HCT116 (cell line): ENCODE measurements at regions not wholly inside any gene's neighbourhood (a gene's known extent, or its start where the extent isn't known, plus 50 kb on each side); places are given as distances from the start of the nearest gene placed in this dataset.

Experiments used
- ATAC-seq: fragments of 200-7000 bp; cut with Tn5 transposase; 2 replicates; pipeline ENCODE4 v1.9.1; 2020; ENCODE audit warnings: mild to moderate bottlenecking, moderate library complexity
- BruUV-seq: library from RNA; stranded (reverse); fragments of 400-500 nt; replicated peaks from 2 replicates; lab custom pipeline; 2021; lab: Mats Ljungman, UMichigan
- CTCF ChIA-PET: fragments of 300-600 bp; sonication (Branson Sonifier 250); formaldehyde crosslinking; loops from one replicate; lab custom pipeline; 2021; ENCODE audit warnings: antibody characterized with exemption; lab: Charles Lee
- POLR2A ChIA-PET: fragments of 300-600, 350-600 bp; sonication (Branson Sonifier 250); formaldehyde crosslinking; loops from one replicate; lab custom pipeline; 2021; ENCODE audit warnings: antibody characterized with exemption; lab: Charles Lee
- RAD21 ChIA-PET, 2 experiments: fragments of 300-600 bp; sonication (Branson Sonifier 250); formaldehyde crosslinking; loops; one replicate each; lab custom pipeline; 2023; ENCODE audit warnings: low total read pairs in 2 of 2; ENCODE audit not compliant: uncharacterized antibody in 2 of 2, unreplicated experiment in 2 of 2, low non-redundant PET in 1 of 2; lab: Charles Lee
- DNase-seq: peaks from one replicate; pipeline ENCODE4 v3.0.0-alpha.2; 2010; ENCODE audit warnings: low read depth, low spot score
- H2AFZ ChIP-seq: fragments of 200-600 bp; shearing (Covaris generic), sonication (generic); 2 replicates; pipeline ENCODE4 v1.6.1; 2017; ENCODE audit warnings: low read depth, mixed run types, mixed read lengths, antibody characterized with exemption, low read length; ENCODE audit not compliant: poor library complexity, severe bottlenecking
- H3K27ac ChIP-seq: 2 replicates; pipeline ENCODE4 v1.5.1; 2012; ENCODE audit warnings: low read depth, low read length
- H3K27me3 ChIP-seq: fragments of 200-600 bp; sonication (generic); 2 replicates; pipeline ENCODE4 v1.6.1; 2016; ENCODE audit warnings: mixed run types, low read length, mixed read lengths; ENCODE audit not compliant: insufficient read depth
- H3K36me3 ChIP-seq, 2 experiments: fragments of 200-500 bp in 1 of 2; fragments of 200-600 bp in 1 of 2; sonication (Bioruptor generic) in 1 of 2; sonication (generic) in 1 of 2; 2 replicates each; pipeline versions ENCODE4 v1.5.1 to v1.6.1; 2014 to 2016; ENCODE audit warnings: low read length in 2 of 2, inconsistent platforms in 1 of 2, mixed read lengths in 1 of 2, mixed run types in 1 of 2; ENCODE audit not compliant: insufficient read depth in 2 of 2, control insufficient read depth in 1 of 2
- H3K4me1 ChIP-seq, 2 experiments: fragments of 200-600 bp in 1 of 2; sonication (generic) in 1 of 2; 2 replicates each; pipeline versions ENCODE4 v1.5.1 to v1.6.1; 2012 to 2017; ENCODE audit warnings: low read length in 2 of 2, inconsistent platforms in 1 of 2, mild to moderate bottlenecking in 1 of 2, mixed read lengths in 1 of 2, mixed run types in 1 of 2, moderate library complexity in 1 of 2; ENCODE audit not compliant: insufficient read depth in 2 of 2, control insufficient read depth in 1 of 2
- H3K4me2 ChIP-seq: fragments of 200-600 bp; sonication (generic); 2 replicates; pipeline ENCODE4 v1.6.1; 2017; ENCODE audit warnings: mixed run types, low read length, mixed read lengths
- H3K4me3 ChIP-seq, 2 experiments: fragments of 200-600 bp in 1 of 2; sonication (generic) in 1 of 2; replicated peaks in 1 of 2; 2 replicates each; pipeline ENCODE4 v1.5.1; 2011 to 2016; ENCODE audit warnings: low read length in 2 of 2, control low read depth in 1 of 2, low read depth in 1 of 2, mild to moderate bottlenecking in 1 of 2, mixed read lengths in 1 of 2, mixed run types in 1 of 2
- H3K79me2 ChIP-seq: fragments of 200-600 bp; sonication (generic); 2 replicates; pipeline ENCODE4 v1.6.1; 2017; ENCODE audit warnings: mild to moderate bottlenecking, mixed run types, low read length, moderate library complexity, mixed read lengths; ENCODE audit not compliant: insufficient read depth
- H3K9ac ChIP-seq: fragments of 200-600 bp; sonication (generic); 2 replicates; pipeline ENCODE4 v1.6.1; 2016; ENCODE audit warnings: low read length, mixed read lengths
- H3K9me2 ChIP-seq: fragments of 200-600 bp; sonication (generic), shearing (Covaris generic); 2 replicates; pipeline ENCODE4 v1.6.1; 2017; ENCODE audit warnings: mixed run types, mild to moderate bottlenecking, moderate library complexity; ENCODE audit not compliant: insufficient read depth
- H3K9me3 ChIP-seq, 2 experiments: fragments of 200-500 bp in 1 of 2; fragments of 200-600 bp in 1 of 2; sonication (Bioruptor generic) in 1 of 2; sonication (generic) in 1 of 2; 2 replicates each; pipeline ENCODE4 v1.6.1; 2014 to 2017; ENCODE audit warnings: low read length in 2 of 2, mixed read lengths in 2 of 2, inconsistent platforms in 1 of 2, low read depth in 1 of 2, mild to moderate bottlenecking in 1 of 2, mixed run types in 1 of 2, moderate library complexity in 1 of 2; ENCODE audit not compliant: control insufficient read depth in 1 of 2, insufficient read depth in 1 of 2
- H4K20me1 ChIP-seq: fragments of 200-600 bp; sonication (generic), shearing (Covaris generic); 2 replicates; pipeline ENCODE4 v1.6.1; 2017; ENCODE audit warnings: mixed run types, mild to moderate bottlenecking, moderate library complexity; ENCODE audit not compliant: insufficient read depth
- CEBPB ChIP-seq: IDR thresholded peaks from 2 replicates; pipeline ENCODE4 v1.6.1; 2012; ENCODE audit warnings: low read depth
- EGR1 ChIP-seq: IDR thresholded peaks from 2 replicates; pipeline ENCODE4 v1.6.1; 2012; ENCODE audit warnings: low read depth
- ELF1 ChIP-seq: IDR thresholded peaks from 2 replicates; pipeline ENCODE4 v1.6.1; 2012; ENCODE audit warnings: low read depth, borderline replicate concordance
- EZH2 ChIP-seq: fragments of 200-600 bp; sonication (generic); IDR thresholded peaks from 2 replicates; pipeline ENCODE4 v1.6.1; 2017; ENCODE audit warnings: antibody characterized with exemption, mixed run types
- EZH2phosphoT487 ChIP-seq: fragments of 200-600 bp; IDR thresholded peaks from 2 replicates; pipeline ENCODE4 v1.6.1; 2018; ENCODE audit warnings: antibody characterized with exemption, borderline replicate concordance
- JUND ChIP-seq: IDR thresholded peaks from 2 replicates; pipeline ENCODE4 v1.6.1; 2012
- POLR2A ChIP-seq: IDR thresholded peaks from 2 replicates; pipeline ENCODE4 v1.7.0; 2011; ENCODE audit warnings: borderline replicate concordance; ENCODE audit not compliant: insufficient read depth, insufficient read length; ENCODE audit errors: extremely low read depth
- SIN3A ChIP-seq: IDR thresholded peaks from 2 replicates; pipeline ENCODE4 v1.6.1; 2012; ENCODE audit warnings: low read depth
- TCF7L2 ChIP-seq: IDR thresholded peaks from 2 replicates; pipeline ENCODE4 v1.7.0; 2011; ENCODE audit warnings: borderline replicate concordance, inconsistent platforms; ENCODE audit not compliant: insufficient read depth, insufficient read length; ENCODE audit errors: extremely low read depth
- YY1 ChIP-seq: IDR thresholded peaks from 2 replicates; pipeline ENCODE4 v1.6.1; 2011; ENCODE audit warnings: low read length, low read depth, moderate library complexity, mild to moderate bottlenecking; ENCODE audit not compliant: insufficient replicate concordance; ENCODE audit errors: extremely low read depth
- ZFX ChIP-seq: fragments of 450-650 bp; IDR thresholded peaks from 2 replicates; pipeline ENCODE4 v1.6.1; 2017
- ZNF274 ChIP-seq: fragments of 200-500 bp; sonication (Bioruptor generic); IDR thresholded peaks from 2 replicates; pipeline ENCODE4 v1.6.1; 2014; ENCODE audit warnings: mild to moderate bottlenecking, low read depth, low read length, inconsistent platforms
- intact Hi-C: fragments of 100-400 bp; cut with micrococcal nuclease; formaldehyde crosslinking; loops from 2 replicates; pipeline ENCODE4 v1.10.0; 2022
- TF ChIP-seq, protein P1 (sequence below): IDR thresholded peaks from 2 replicates; pipeline ENCODE4 v1.6.1; 2012; ENCODE audit warnings: low read depth
- TF ChIP-seq, protein P2 (sequence below): IDR thresholded peaks from 2 replicates; pipeline ENCODE4 v1.6.1; 2012
- TF ChIP-seq, protein P3 (sequence below), 3 experiments: fragments of 200-600 bp in 1 of 3; sonication (generic) in 1 of 3; IDR thresholded peaks in 2 of 3; conservative IDR thresholded peaks in 1 of 3; 2 replicates each; pipeline ENCODE4 v1.5.1; 2012 to 2017; ENCODE audit warnings: low read depth in 2 of 3, low read length in 2 of 3, antibody characterized with exemption in 1 of 3, borderline replicate concordance in 1 of 3, control low read depth in 1 of 3, mild to moderate bottlenecking in 1 of 3, mixed read lengths in 1 of 3, mixed run types in 1 of 3, moderate library complexity in 1 of 3; ENCODE audit not compliant: insufficient read depth in 1 of 3
- TF ChIP-seq, protein P4 (sequence below): IDR thresholded peaks from 2 replicates; pipeline ENCODE4 v1.6.1; 2012

DNA sequence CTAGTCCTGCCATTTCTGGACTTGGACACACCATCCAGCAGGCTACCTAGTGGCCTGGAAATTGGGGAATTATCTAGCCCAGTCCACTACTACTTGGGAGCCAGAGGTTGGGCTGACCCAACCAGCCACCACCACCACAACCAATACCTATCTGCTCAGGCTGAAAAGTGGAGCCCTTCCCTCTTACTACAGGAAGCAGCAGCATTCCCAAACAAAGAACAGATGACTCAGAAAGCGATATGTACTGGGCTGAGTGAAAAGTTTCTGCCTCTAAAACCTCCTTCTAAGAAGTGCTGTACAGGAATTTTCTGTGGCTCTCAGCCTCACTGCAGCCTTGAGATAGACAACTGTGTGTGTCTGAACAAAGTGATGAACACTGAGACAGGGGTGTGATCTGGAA, 279.4 kb downstream of the CDH10 start:
- no TSS peak for BruUV-seq
- no peak for ATAC-seq
- TF ChIP-seq JUND = no peak
- no peak for TF ChIP-seq ZFX
- no peak for TF ChIP-seq TCF7L2
- no peak for TF ChIP-seq ZNF274
- TF ChIP-seq SIN3A = no peak
- no peak for TF ChIP-seq EGR1
- no peak for TF ChIP-seq ELF1
- TF ChIP-seq, protein P1, sequence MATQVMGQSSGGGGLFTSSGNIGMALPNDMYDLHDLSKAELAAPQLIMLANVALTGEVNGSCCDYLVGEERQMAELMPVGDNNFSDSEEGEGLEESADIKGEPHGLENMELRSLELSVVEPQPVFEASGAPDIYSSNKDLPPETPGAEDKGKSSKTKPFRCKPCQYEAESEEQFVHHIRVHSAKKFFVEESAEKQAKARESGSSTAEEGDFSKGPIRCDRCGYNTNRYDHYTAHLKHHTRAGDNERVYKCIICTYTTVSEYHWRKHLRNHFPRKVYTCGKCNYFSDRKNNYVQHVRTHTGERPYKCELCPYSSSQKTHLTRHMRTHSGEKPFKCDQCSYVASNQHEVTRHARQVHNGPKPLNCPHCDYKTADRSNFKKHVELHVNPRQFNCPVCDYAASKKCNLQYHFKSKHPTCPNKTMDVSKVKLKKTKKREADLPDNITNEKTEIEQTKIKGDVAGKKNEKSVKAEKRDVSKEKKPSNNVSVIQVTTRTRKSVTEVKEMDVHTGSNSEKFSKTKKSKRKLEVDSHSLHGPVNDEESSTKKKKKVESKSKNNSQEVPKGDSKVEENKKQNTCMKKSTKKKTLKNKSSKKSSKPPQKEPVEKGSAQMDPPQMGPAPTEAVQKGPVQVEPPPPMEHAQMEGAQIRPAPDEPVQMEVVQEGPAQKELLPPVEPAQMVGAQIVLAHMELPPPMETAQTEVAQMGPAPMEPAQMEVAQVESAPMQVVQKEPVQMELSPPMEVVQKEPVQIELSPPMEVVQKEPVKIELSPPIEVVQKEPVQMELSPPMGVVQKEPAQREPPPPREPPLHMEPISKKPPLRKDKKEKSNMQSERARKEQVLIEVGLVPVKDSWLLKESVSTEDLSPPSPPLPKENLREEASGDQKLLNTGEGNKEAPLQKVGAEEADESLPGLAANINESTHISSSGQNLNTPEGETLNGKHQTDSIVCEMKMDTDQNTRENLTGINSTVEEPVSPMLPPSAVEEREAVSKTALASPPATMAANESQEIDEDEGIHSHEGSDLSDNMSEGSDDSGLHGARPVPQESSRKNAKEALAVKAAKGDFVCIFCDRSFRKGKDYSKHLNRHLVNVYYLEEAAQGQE = no peak
- no peak for TF ChIP-seq POLR2A
- TF ChIP-seq, protein P2, sequence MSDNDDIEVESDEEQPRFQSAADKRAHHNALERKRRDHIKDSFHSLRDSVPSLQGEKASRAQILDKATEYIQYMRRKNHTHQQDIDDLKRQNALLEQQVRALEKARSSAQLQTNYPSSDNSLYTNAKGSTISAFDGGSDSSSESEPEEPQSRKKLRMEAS = no peak
- TF ChIP-seq EZH2 = no peak
- TF ChIP-seq, protein P3, sequence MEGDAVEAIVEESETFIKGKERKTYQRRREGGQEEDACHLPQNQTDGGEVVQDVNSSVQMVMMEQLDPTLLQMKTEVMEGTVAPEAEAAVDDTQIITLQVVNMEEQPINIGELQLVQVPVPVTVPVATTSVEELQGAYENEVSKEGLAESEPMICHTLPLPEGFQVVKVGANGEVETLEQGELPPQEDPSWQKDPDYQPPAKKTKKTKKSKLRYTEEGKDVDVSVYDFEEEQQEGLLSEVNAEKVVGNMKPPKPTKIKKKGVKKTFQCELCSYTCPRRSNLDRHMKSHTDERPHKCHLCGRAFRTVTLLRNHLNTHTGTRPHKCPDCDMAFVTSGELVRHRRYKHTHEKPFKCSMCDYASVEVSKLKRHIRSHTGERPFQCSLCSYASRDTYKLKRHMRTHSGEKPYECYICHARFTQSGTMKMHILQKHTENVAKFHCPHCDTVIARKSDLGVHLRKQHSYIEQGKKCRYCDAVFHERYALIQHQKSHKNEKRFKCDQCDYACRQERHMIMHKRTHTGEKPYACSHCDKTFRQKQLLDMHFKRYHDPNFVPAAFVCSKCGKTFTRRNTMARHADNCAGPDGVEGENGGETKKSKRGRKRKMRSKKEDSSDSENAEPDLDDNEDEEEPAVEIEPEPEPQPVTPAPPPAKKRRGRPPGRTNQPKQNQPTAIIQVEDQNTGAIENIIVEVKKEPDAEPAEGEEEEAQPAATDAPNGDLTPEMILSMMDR (IDR thresholded peaks at IDR 0.05 in 2 of 3, conservative IDR thresholded peaks at IDR 0.05 in 1 of 3; ENCODE audit: borderline replicate concordance in 1 of 3, insufficient read depth in 1 of 3, low read depth in 2 of 3, low read length in 2 of 3) = no peak
- no peak for TF ChIP-seq EZH2phosphoT487
- no peak for TF ChIP-seq YY1
- no peak for TF ChIP-seq CEBPB
- TF ChIP-seq, protein P4, sequence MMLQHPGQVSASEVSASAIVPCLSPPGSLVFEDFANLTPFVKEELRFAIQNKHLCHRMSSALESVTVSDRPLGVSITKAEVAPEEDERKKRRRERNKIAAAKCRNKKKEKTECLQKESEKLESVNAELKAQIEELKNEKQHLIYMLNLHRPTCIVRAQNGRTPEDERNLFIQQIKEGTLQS = no peak
- H3K4me2 ChIP-seq = no peak overlapping the region
- intact Hi-C loops = no loop called here
- H3K79me2 ChIP-seq = no peaks in the 10 kb centered on the region
- ChIA-PET POLR2A (no interaction called here), CTCF (no interaction called here), RAD21 (no interaction called here)
- H3K27ac ChIP-seq = no peak overlapping the region
- DNase-seq = no peak
- no peak overlapping the region for H3K9ac ChIP-seq
- H3K36me3 ChIP-seq = no peaks in the 10 kb centered on the region
- H3K9me3 ChIP-seq = peaks cover 7 to 17% of the 10 kb centered on the region in 2 experiments; a peak in 2 of 4 replicates
- H3K9me2 ChIP-seq = no peaks in the 10 kb centered on the region
- no peak overlapping the region for H3K4me3 ChIP-seq
- H3K4me1 ChIP-seq = no peaks in the 10 kb centered on the region
- H4K20me1 ChIP-seq = no peaks in the 10 kb centered on the region
- no peak overlapping the region for H2AFZ ChIP-seq
- H3K27me3 ChIP-seq = no peaks in the 10 kb centered on the region
